ENCODE measurements at regions not wholly inside any gene's neighbourhood (a gene's known extent, or its start where the extent isn't known, plus 50 kb on each side); places are given as distances from the start of the nearest gene placed in this dataset.
"Not testable (repeated sequence)": the region's sequence is repeated elsewhere in the genome, so short reads cannot be mapped to it uniquely, and the experiment has no call there.

DNA sequence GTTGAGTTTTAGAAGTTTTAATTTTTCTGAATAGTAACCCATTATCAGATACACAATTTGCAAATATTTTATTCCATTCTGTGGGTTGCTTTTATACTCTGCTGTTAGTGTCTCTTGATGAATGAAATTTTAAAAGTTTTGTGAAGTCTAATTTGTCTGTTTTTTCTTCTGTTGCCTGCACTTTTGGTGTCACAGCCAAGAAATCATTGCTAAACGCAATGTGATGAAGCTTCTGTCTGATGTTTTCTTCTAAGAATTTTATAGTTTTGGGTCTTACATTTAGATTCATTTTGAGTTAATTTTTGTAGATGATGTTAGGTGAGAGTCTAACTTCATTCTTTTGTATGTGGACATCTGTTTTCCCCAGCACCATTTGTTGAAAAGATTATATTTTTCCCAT lies 330.0 kb upstream of the FOXK1 start:
- Mint-ChIP-seq H3K27ac (no peak overlapping the region), H3K4me1 (no peaks in the 10 kb centered on the region), H3K27me3 (ENCODE audit: low read depth, poor library complexity) (peaks cover 4% of the 10 kb centered on the region), H3K9me3 (peaks cover 61% of the 10 kb centered on the region), H3K4me3 (no peak overlapping the region), H3K36me3 (ENCODE audit: low read depth) (no peaks in the 10 kb centered on the region)
- TF ChIP-seq, protein P1, sequence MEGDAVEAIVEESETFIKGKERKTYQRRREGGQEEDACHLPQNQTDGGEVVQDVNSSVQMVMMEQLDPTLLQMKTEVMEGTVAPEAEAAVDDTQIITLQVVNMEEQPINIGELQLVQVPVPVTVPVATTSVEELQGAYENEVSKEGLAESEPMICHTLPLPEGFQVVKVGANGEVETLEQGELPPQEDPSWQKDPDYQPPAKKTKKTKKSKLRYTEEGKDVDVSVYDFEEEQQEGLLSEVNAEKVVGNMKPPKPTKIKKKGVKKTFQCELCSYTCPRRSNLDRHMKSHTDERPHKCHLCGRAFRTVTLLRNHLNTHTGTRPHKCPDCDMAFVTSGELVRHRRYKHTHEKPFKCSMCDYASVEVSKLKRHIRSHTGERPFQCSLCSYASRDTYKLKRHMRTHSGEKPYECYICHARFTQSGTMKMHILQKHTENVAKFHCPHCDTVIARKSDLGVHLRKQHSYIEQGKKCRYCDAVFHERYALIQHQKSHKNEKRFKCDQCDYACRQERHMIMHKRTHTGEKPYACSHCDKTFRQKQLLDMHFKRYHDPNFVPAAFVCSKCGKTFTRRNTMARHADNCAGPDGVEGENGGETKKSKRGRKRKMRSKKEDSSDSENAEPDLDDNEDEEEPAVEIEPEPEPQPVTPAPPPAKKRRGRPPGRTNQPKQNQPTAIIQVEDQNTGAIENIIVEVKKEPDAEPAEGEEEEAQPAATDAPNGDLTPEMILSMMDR (IDR thresholded peaks at IDR 0.05) = no peak
- no peak for DNase-seq

DNA sequence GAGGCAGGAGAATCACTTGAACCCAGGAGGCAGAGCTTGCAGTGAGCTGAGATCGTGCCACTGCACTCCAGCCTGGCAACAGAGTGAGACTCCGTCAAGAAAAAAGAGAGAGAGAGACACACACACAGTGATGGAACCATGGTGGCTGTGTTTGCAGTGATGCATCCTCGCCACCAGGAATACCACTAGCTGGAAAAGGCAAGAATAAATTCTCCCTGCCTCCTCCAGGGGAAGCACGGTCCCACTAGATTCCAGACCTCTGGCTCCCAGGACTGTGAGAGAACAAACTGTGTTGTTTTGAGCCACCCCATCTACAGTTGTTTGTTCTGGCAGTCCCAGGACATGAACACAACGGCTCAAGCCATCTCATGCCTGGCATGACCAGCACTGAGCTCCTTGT lies 320.3 kb upstream of the FOXK1 start:
- no peak overlapping the region for H3K27ac Mint-ChIP-seq
- TF ChIP-seq, protein P1 (IDR thresholded peaks at IDR 0.05) = no peak
- no peak for DNase-seq
- no peaks in the 10 kb centered on the region for H3K4me1 Mint-ChIP-seq
- no peaks in the 10 kb centered on the region for H3K36me3 Mint-ChIP-seq (ENCODE audit: low read depth)
- H3K4me3 Mint-ChIP-seq = no peak overlapping the region
- H3K27me3 Mint-ChIP-seq (ENCODE audit: low read depth, poor library complexity) = peaks cover 2% of the 10 kb centered on the region
- H3K9me3 Mint-ChIP-seq = peaks cover 64% of the 10 kb centered on the region

DNA sequence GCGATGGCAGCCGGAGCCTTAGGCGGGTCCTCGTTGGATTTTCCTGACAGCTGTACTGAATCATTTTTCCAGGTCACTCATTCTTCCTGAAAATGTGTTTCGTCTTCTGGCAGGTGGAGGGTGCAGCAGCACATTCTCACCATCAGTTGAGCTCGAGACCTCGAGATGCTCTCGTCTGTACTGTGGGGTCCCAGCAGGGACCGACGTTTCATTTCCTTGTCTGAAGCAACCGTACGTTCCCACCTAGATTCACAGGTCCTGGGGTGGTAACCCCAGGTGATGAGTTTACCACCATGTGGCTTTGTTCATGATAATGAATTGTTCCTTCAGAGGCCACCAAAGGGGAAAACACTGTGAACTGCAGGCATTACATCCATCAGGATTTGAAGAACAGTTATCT lies 298.5 kb upstream of the FOXK1 start:
- no peak overlapping the region for H3K27ac Mint-ChIP-seq
- no peak overlapping the region for H3K4me3 Mint-ChIP-seq
- peaks cover 9% of the 10 kb centered on the region for H3K27me3 Mint-ChIP-seq (ENCODE audit: low read depth, poor library complexity)
- TF ChIP-seq, protein P1 (IDR thresholded peaks at IDR 0.05) = no peak
- DNase-seq = no peak
- H3K4me1 Mint-ChIP-seq = no peaks in the 10 kb centered on the region
- peaks cover 54% of the 10 kb centered on the region for H3K9me3 Mint-ChIP-seq
- no peaks in the 10 kb centered on the region for H3K36me3 Mint-ChIP-seq (ENCODE audit: low read depth)

DNA sequence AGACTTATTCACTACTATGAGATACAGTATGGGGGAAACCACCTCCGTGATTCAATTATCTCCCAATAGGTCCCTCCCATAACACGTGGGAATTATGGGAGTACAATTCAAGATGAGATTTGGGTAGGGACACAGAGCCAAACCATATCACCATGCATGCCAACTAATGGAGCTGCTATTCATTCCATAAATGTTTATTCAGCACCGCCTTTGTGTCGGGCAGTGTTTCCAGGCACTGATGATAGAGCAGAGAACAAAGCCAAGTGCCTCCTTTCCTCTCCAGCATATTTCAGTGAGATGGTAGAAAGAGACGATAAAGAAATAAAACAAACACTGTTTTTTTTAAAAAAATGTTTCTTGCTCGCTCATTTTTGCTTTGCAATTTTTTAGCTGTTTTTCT lies 295.9 kb upstream of the FOXK1 start:
- no peaks in the 10 kb centered on the region for H3K36me3 Mint-ChIP-seq (ENCODE audit: low read depth)
- H3K27me3 Mint-ChIP-seq (ENCODE audit: low read depth, poor library complexity) = peaks cover 11% of the 10 kb centered on the region
- TF ChIP-seq, protein P1 (IDR thresholded peaks at IDR 0.05) = no peak
- DNase-seq = no peak
- no peak overlapping the region for H3K4me3 Mint-ChIP-seq
- H3K27ac Mint-ChIP-seq = no peak overlapping the region
- peaks cover 56% of the 10 kb centered on the region for H3K9me3 Mint-ChIP-seq
- H3K4me1 Mint-ChIP-seq = no peaks in the 10 kb centered on the region

DNA sequence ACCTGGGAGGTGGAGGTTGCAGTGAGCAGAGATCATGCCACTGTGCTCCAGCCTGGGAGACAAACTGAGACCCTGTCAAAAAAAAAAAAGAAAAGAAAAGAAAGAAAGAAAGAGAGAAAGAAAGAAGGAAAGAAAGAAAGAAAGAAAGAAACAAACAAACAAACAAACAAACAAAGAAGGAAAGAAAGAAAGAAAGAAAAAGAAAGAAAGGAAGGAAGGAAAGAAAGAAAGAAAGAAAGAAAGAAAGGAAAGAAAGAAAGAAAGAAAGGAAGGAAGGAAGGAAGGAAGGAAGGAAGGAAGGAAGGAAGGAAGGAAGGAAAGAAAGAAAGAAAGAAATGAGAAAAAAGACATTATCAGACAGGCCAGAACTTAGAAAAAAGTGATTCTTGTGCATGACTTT lies 291.0 kb upstream of the FOXK1 start:
- not testable (repeated sequence) for H3K36me3 Mint-ChIP-seq (ENCODE audit: low read depth)

DNA sequence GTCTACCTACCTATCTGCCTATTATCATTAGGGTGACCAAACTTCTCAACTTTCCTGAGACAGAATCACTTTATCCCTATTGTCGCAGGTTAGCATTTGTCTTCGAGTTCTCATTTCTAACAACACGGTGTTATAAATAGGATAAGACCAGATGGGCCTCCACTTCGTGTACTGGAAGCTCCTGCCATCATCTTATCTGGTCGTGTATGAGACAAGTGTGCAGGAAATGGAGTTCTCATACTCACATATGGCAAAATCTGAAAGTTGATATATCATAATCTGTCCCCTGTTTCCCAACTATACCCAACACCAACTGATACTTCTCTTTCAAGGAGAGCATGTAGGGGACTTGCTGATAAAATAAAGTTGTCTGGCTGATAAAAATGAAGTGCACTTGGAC lies 287.4 kb upstream of the FOXK1 start:
- Mint-ChIP-seq H3K4me1 (no peaks in the 10 kb centered on the region), H3K36me3 (ENCODE audit: low read depth) (no peaks in the 10 kb centered on the region), H3K4me3 (no peak overlapping the region), H3K27ac (no peak overlapping the region), H3K9me3 (peaks cover 71% of the 10 kb centered on the region), H3K27me3 (ENCODE audit: low read depth, poor library complexity) (peaks cover 10% of the 10 kb centered on the region)
- no peak for DNase-seq
- TF ChIP-seq, protein P1 (IDR thresholded peaks at IDR 0.05) = no peak

More for the DNA sequence above, 291.0 kb upstream of the FOXK1 start:
- H3K27ac Mint-ChIP-seq, H3K4me3 Mint-ChIP-seq, DNase-seq, H3K4me1 Mint-ChIP-seq: not testable (repeated sequence)
- peaks cover 67% of the 10 kb centered on the region for H3K9me3 Mint-ChIP-seq
- H3K27me3 Mint-ChIP-seq (ENCODE audit: low read depth, poor library complexity) = peaks cover 11% of the 10 kb centered on the region

Data from nephron progenitor cell (in vitro differentiated cells).